ENCODE measurements at regions not wholly inside any gene's neighbourhood (a gene's known extent, or its start where the extent isn't known, plus 50 kb on each side); places are given as distances from the start of the nearest gene placed in this dataset.

DNA sequence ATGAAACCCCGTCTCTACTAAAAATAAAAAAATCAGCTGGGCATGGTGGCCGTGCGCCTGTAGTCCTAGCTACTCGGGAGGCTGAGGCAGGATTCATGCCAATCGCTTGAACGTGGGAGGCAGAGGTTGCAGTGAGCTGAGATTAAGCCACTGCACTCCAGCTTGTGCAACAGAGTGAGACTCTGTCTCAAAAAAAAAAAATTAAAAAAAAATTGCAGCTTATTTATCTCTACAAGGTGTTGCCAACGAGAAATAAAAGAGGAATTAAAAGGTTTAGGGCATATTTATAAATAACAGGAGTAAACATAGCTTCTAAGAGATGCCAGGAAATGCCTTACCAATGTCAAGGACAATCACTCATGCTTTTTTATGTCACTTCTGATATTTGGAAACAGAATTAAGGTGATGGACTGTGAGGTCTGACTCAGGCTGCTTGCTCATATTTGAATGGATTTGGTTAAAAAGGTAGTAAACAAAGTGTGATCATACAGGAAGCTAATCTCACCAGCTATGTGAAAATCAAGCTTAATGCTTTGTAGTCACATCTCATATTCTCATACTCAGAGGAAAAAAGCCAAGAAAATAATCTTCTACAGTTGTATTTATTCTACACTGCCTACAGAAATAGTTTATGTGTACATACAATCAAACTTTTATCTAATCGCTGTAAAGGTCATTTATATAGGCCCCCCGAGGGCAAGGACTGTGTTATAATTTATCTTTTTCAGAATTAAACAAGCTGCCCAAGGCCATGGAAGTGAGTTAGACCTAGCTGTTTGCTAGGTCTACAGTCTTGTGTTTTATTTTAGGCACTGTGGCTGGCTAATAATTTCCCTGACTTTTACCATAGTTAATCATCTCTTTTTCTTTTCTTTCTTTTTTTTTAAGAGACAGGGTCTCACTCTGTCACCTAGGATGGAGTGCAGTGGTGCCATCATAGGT is 61.1 kb upstream of the RBMX start:
- TF ChIP-seq, protein P1, sequence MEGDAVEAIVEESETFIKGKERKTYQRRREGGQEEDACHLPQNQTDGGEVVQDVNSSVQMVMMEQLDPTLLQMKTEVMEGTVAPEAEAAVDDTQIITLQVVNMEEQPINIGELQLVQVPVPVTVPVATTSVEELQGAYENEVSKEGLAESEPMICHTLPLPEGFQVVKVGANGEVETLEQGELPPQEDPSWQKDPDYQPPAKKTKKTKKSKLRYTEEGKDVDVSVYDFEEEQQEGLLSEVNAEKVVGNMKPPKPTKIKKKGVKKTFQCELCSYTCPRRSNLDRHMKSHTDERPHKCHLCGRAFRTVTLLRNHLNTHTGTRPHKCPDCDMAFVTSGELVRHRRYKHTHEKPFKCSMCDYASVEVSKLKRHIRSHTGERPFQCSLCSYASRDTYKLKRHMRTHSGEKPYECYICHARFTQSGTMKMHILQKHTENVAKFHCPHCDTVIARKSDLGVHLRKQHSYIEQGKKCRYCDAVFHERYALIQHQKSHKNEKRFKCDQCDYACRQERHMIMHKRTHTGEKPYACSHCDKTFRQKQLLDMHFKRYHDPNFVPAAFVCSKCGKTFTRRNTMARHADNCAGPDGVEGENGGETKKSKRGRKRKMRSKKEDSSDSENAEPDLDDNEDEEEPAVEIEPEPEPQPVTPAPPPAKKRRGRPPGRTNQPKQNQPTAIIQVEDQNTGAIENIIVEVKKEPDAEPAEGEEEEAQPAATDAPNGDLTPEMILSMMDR (IDR thresholded peaks at IDR 0.05) = no peak

DNA sequence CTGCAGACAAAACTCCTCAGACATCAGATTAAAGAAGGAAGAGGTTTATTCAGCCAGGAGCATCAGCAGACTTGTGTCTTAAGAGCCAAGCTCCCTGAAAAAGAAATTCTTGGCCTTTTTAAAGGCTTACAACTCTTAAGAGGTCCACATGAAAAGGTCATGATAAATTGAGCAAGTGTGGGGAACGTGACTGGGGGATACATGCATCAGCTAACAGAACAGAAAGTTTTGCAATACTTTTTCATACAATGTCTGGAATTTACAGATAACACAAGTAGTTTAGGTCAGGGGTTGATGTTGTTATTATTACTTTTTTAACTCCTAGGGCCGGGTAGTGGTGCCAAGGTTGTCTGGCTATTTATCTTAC is 55.6 kb upstream of the RBMX start:
- TF ChIP-seq, protein P1 (IDR thresholded peaks at IDR 0.05) = no peak

DNA sequence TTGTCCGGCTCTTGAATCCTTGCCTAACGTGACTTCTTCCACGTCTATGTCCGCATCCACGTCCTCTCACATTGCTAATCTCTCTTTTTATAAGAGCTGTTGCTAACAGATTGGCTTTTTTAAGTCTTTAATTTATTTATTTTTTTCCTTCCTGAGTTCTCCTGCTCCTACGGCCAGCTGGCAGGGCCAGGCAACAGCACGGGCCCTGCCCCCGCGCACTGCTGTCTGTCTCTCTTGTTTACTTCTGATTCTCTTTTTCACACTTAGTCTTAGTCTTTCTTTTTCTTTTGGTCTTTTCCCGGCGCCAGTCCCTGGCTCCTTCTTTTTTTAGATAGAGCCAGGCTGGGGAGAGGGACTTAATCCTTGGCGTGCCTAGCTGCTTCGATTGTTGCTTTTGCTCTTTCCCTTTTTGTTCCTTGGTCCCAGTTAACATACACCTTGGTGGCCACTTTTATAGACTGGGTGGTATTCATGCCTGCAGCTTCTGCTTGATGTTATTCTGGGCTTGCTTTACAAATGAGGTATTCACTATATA is 53.2 kb upstream of the RBMX start:
- TF ChIP-seq, protein P1 (IDR thresholded peaks at IDR 0.05) = no peak

DNA sequence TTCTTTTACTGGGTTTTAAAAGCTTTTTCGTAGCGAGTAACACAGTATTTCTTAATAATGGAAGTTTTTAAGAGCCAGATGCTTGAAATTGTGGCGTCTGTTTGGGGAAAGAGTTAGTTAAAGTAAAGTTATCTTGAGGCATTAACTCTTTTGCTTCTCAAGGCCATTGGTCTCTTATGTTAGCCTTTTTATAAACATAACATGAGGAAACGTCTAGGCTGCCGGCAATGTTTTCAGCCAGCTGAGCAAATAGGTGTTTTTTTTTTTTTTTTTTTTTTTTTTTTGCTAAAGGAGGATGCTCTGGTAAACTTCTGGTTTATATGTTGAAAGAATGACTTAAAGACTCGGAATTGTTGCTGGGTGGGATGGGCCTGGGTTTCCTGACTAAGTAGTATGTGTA is 51.1 kb upstream of the RBMX start:
- TF ChIP-seq, protein P1 (IDR thresholded peaks at IDR 0.05) = no peak
